Activated CD8-positive, alpha-beta memory T cell treated with anti-CD3 and anti-CD28 coated beads for 36 hours (primary cell): ENCODE measurements at regions not wholly inside any gene's neighbourhood (a gene's known extent, or its start where the extent isn't known, plus 50 kb on each side); places are given as distances from the start of the nearest gene placed in this dataset.

Experiments
- CTCF ChIA-PET: fragments of 350-600 bp; sonication (Branson Sonifier 250); formaldehyde crosslinking; loops from one replicate; lab custom pipeline; 2021; ENCODE audit warnings: antibody characterized with exemption; lab: Charles Lee
- POLR2A ChIA-PET: fragments of 350-600 bp; sonication (Branson Sonifier 250); formaldehyde crosslinking; loops from one replicate; lab custom pipeline; 2021; ENCODE audit warnings: antibody characterized with exemption; lab: Charles Lee

- CTCF ChIA-PET: no interaction called here
- POLR2A ChIA-PET: no interaction called here
Observed at GRCh38 chr14:94932589-94932988, 162.7 kb upstream of the GSC start.

- CTCF ChIA-PET: no interaction called here
- POLR2A ChIA-PET: no interaction called here
Observed at GRCh38 chr14:94930690-94931089, 160.8 kb upstream of the GSC start.

GRCh38 chr14:94929354-94929753 lies 159.4 kb upstream of the GSC start:
- ChIA-PET CTCF (no interaction called here), POLR2A (no interaction called here)

GRCh38 chr14:94926176-94926575 lies 156.3 kb upstream of the GSC start:
- ChIA-PET POLR2A (no interaction called here), CTCF (no interaction called here)

GRCh38 chr14:94925416-94926173 lies 155.7 kb upstream of the GSC start:
- CTCF ChIA-PET: no interaction called here

GRCh38 chr14:94924189-94924588 lies 154.3 kb upstream of the GSC start:
- ChIA-PET POLR2A (no interaction called here), CTCF (no interaction called here)

More at GRCh38 chr14:94925416-94926173, 155.7 kb upstream of the GSC start:
- POLR2A ChIA-PET: no interaction called here

GRCh38 chr14:94923786-94924185 lies 153.9 kb upstream of the GSC start:
- ChIA-PET POLR2A (no interaction called here), CTCF (no interaction called here)

- ChIA-PET POLR2A (no interaction called here), CTCF (no interaction called here)
Observed at GRCh38 chr14:94922595-94923239, 152.8 kb upstream of the GSC start.

- POLR2A ChIA-PET: no interaction called here
- CTCF ChIA-PET: no interaction called here
Observed at GRCh38 chr14:94921882-94922585, 152.1 kb upstream of the GSC start.

- POLR2A ChIA-PET: no interaction called here
- CTCF ChIA-PET: no interaction called here
Observed at GRCh38 chr14:94921456-94921855, 151.5 kb upstream of the GSC start.

GRCh38 chr14:94919896-94920295 lies 150.0 kb upstream of the GSC start:
- ChIA-PET POLR2A (no interaction called here), CTCF (no interaction called here)

- CTCF ChIA-PET: no interaction called here
- POLR2A ChIA-PET: no interaction called here
Observed at GRCh38 chr14:94918896-94919295, 149.0 kb upstream of the GSC start.

GRCh38 chr14:94917041-94917600 lies 147.2 kb upstream of the GSC start:
- ChIA-PET POLR2A (no interaction called here), CTCF (no interaction called here)

- ChIA-PET CTCF (no interaction called here), POLR2A (no interaction called here)
Observed at GRCh38 chr14:94914191-94914590, 144.3 kb upstream of the GSC start.

- ChIA-PET POLR2A (no interaction called here), CTCF (no interaction called here)
Observed at GRCh38 chr14:94907626-94908261, 137.8 kb upstream of the GSC start.

- POLR2A ChIA-PET: no interaction called here
- CTCF ChIA-PET: no interaction called here
Observed at GRCh38 chr14:94906991-94907587, 137.2 kb upstream of the GSC start.

GRCh38 chr14:94906577-94906976 lies 136.7 kb upstream of the GSC start:
- POLR2A ChIA-PET: no interaction called here
- CTCF ChIA-PET: no interaction called here

- POLR2A ChIA-PET: no interaction called here
- CTCF ChIA-PET: no interaction called here
Observed at GRCh38 chr14:94904636-94905035, 134.7 kb upstream of the GSC start.

- CTCF ChIA-PET: no interaction called here
- POLR2A ChIA-PET: no interaction called here
Observed at GRCh38 chr14:94903883-94904282, 134.0 kb upstream of the GSC start.

GRCh38 chr14:94903338-94903737 lies 133.4 kb upstream of the GSC start:
- CTCF ChIA-PET: no interaction called here
- POLR2A ChIA-PET: no interaction called here
